ENCODE measurements at regions not wholly inside any gene's neighbourhood (a gene's known extent, or its start where the extent isn't known, plus 50 kb on each side); places are given as distances from the start of the nearest gene placed in this dataset.

GRCh38 chr1:79585801-79586200, 579.3 kb upstream of the ADGRL4 start:
- TF ChIP-seq FOXO1 (CRISPR knock-in tag; IDR thresholded peaks at IDR 0.05) (no peak), SKI (IDR thresholded peaks at IDR 0.05; ENCODE audit: partially characterized antibody) (no peak), SETDB1 (CRISPR knock-in tag; IDR thresholded peaks at IDR 0.05; ENCODE audit: borderline replicate concordance) (no peak), REST (IDR thresholded peaks at IDR 0.05; ENCODE audit: borderline replicate concordance in 1 of 2, low read depth in 1 of 2, low read length in 2 of 2) (no peak), POLR2A (IDR thresholded peaks at IDR 0.05; ENCODE audit: insufficient read depth in 1 of 2, low read depth in 2 of 2, low read length in 2 of 2) (no peak), EZH2 (conservative IDR thresholded peaks at IDR 0.05; ENCODE audit: low read depth, low read length) (no peak), SMC3 (IDR thresholded peaks at IDR 0.05; ENCODE audit: low read length) (no peak), MBD4 (IDR thresholded peaks at IDR 0.05; ENCODE audit: borderline replicate concordance, low read length) (no peak), EED (CRISPR knock-in tag; IDR thresholded peaks at IDR 0.05) (no peak), TEAD3 (CRISPR knock-in tag; optimal IDR thresholded peaks at IDR 0.05; ENCODE audit: borderline replicate concordance) (no peak), CBX5 (CRISPR knock-in tag; IDR thresholded peaks at IDR 0.05; ENCODE audit: borderline replicate concordance) (no peak)
- TF ChIP-seq, protein P1, sequence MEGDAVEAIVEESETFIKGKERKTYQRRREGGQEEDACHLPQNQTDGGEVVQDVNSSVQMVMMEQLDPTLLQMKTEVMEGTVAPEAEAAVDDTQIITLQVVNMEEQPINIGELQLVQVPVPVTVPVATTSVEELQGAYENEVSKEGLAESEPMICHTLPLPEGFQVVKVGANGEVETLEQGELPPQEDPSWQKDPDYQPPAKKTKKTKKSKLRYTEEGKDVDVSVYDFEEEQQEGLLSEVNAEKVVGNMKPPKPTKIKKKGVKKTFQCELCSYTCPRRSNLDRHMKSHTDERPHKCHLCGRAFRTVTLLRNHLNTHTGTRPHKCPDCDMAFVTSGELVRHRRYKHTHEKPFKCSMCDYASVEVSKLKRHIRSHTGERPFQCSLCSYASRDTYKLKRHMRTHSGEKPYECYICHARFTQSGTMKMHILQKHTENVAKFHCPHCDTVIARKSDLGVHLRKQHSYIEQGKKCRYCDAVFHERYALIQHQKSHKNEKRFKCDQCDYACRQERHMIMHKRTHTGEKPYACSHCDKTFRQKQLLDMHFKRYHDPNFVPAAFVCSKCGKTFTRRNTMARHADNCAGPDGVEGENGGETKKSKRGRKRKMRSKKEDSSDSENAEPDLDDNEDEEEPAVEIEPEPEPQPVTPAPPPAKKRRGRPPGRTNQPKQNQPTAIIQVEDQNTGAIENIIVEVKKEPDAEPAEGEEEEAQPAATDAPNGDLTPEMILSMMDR (CRISPR knock-in tag; IDR thresholded peaks at IDR 0.05), result no peak

All from HepG2 (cell line).